PFSK-1 (cell line): ENCODE measurements at regions not wholly inside any gene's neighbourhood (a gene's known extent, or its start where the extent isn't known, plus 50 kb on each side); places are given as distances from the start of the nearest gene placed in this dataset.

Experiments used
- FOXP2 ChIP-seq: optimal IDR thresholded peaks from 2 replicates; pipeline ENCODE3; 2011; ENCODE audit warnings: borderline replicate concordance, control low read depth, inconsistent platforms; ENCODE audit not compliant: insufficient read depth; ENCODE audit errors: extremely low read length, extremely low read depth
- POLR2AphosphoS5 ChIP-seq: IDR thresholded peaks from 2 replicates; pipeline ENCODE4 v1.6.1; 2012; ENCODE audit warnings: low read depth, mild to moderate bottlenecking, control low read depth, low read length, moderate library complexity
- TAF1 ChIP-seq: IDR thresholded peaks from 2 replicates; pipeline ENCODE4 v1.6.1; 2012; ENCODE audit warnings: low read length, control low read depth, borderline replicate concordance; ENCODE audit not compliant: insufficient read depth
- TF ChIP-seq, protein P1 (sequence below), 2 experiments: IDR thresholded peaks; 2 replicates each; pipeline versions ENCODE4 v1.6.1 to v1.8.0; 2011 to 2012; ENCODE audit warnings: low read depth in 2 of 2, low read length in 2 of 2, control low read depth in 1 of 2, inconsistent platforms in 1 of 2, mild to moderate bottlenecking in 1 of 2, moderate library complexity in 1 of 2; ENCODE audit not compliant: insufficient read depth in 1 of 2

DNA sequence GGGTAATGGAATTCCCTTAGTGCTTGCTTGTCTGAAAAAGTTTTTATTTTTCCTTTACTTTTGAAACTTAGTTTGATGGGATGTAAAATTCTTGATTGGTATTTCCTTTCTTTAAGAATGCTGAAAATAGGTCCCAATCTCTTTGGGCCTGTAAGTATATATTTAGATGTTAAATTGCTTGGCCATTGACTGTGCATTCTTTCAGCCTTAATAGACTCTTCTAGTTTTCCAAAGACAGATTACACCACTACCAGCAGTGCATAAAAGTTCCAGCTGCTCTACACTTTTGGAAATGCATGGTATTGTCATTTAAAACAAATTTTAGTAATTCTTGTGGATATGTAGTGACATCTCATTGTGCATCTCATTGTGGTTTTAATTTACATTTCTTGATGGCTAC is 464.8 kb upstream of the USP24 start:
- TF ChIP-seq POLR2AphosphoS5 (no peak), FOXP2 (no peak), TAF1 (no peak)
- TF ChIP-seq, protein P1, sequence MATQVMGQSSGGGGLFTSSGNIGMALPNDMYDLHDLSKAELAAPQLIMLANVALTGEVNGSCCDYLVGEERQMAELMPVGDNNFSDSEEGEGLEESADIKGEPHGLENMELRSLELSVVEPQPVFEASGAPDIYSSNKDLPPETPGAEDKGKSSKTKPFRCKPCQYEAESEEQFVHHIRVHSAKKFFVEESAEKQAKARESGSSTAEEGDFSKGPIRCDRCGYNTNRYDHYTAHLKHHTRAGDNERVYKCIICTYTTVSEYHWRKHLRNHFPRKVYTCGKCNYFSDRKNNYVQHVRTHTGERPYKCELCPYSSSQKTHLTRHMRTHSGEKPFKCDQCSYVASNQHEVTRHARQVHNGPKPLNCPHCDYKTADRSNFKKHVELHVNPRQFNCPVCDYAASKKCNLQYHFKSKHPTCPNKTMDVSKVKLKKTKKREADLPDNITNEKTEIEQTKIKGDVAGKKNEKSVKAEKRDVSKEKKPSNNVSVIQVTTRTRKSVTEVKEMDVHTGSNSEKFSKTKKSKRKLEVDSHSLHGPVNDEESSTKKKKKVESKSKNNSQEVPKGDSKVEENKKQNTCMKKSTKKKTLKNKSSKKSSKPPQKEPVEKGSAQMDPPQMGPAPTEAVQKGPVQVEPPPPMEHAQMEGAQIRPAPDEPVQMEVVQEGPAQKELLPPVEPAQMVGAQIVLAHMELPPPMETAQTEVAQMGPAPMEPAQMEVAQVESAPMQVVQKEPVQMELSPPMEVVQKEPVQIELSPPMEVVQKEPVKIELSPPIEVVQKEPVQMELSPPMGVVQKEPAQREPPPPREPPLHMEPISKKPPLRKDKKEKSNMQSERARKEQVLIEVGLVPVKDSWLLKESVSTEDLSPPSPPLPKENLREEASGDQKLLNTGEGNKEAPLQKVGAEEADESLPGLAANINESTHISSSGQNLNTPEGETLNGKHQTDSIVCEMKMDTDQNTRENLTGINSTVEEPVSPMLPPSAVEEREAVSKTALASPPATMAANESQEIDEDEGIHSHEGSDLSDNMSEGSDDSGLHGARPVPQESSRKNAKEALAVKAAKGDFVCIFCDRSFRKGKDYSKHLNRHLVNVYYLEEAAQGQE (IDR thresholded peaks at IDR 0.05; ENCODE audit: insufficient read depth in 1 of 2, low read depth in 2 of 2, low read length in 2 of 2), result no peak
